ENCODE measurements at regions not wholly inside any gene's neighbourhood (a gene's known extent, or its start where the extent isn't known, plus 50 kb on each side); places are given as distances from the start of the nearest gene placed in this dataset.

DNA sequence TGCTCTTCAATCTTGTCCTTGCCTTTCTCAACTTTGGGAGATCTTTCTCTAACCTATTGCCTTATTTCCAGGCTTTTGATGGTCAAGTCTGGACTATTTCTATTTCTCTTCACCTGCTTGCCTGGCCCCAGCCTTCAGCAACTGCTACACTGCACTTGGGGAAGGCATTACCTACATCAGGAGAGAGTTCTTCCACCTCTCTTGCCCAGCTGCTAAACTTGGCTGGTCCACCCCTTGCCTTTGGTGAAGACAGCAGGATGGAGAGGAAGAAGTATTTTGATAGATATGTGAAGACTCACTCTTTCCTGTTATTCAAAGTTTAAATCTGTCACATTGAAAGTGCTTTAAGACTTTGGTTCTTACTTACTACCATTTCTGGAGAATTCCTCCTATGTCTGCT lies 574.8 kb downstream of the ZPLD1 start:
- no peaks in the 10 kb centered on the region for H3K27me3 ChIP-seq
- no peaks in the 10 kb centered on the region for H3K9me3 ChIP-seq
- H3K4me3 ChIP-seq = no peak overlapping the region
- DNase-seq = no peak
- no peaks in the 10 kb centered on the region for H3K36me3 ChIP-seq

DNA sequence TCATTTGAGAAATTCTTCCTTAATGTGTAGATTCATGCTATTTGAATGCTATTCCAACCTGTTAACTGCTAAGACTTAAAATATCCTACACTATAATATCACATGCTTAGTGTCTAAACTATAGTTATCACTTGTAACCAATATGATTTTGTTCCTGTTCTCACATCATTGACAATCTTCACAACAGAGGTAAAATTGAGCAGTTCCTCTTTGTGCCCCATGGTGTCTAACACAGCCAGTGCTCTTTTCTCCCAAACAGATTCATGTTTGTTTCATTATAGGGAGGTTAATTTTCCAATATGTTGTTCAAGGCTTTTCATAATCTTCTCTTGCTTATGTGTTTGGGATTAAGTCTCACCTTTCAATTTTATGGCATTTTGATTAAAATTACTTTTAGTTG lies 591.1 kb downstream of the ZPLD1 start:
- no peak for DNase-seq
- Histone ChIP-seq H3K4me3 (no peak overlapping the region), H3K9me3 (no peaks in the 10 kb centered on the region), H3K27me3 (no peaks in the 10 kb centered on the region), H3K36me3 (no peaks in the 10 kb centered on the region)

DNA sequence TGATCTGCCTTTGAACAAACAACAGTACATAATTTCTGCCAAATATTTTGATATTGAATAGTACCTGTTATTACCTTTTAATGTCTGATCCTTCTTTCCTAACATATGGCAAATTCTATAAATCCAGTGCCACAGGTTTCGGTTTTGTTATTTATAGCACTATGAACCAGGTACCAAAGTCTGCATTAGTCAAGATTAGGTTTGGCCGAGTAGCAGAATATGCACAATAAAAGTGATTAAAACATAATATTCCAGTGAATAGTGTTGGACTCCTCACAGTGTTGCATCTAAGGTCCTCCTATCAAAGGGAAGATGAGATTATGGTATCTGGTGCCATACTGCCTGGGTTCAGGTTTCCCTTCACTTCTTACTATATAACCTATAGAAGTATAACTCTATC lies 599.0 kb downstream of the ZPLD1 start:
- H3K4me3 ChIP-seq = no peak overlapping the region
- DNase-seq = no peak
- no peaks in the 10 kb centered on the region for H3K36me3 ChIP-seq
- H3K9me3 ChIP-seq = no peaks in the 10 kb centered on the region
- H3K27me3 ChIP-seq = no peaks in the 10 kb centered on the region

- Histone ChIP-seq H3K27me3 (no peaks in the 10 kb centered on the region), H3K9me3 (no peaks in the 10 kb centered on the region), H3K4me3 (no peak overlapping the region), H3K36me3 (no peaks in the 10 kb centered on the region)
- no peak for DNase-seq
Measured at GRCh38 chr3:103047640-103048039, 612.8 kb downstream of the ZPLD1 start.

- no peaks in the 10 kb centered on the region for H3K27me3 ChIP-seq
- no peaks in the 10 kb centered on the region for H3K36me3 ChIP-seq
- no peaks in the 10 kb centered on the region for H3K9me3 ChIP-seq
- no peak overlapping the region for H3K4me3 ChIP-seq
- DNase-seq = no peak
Measured at GRCh38 chr3:103048068-103048722, 613.4 kb downstream of the ZPLD1 start.

DNA sequence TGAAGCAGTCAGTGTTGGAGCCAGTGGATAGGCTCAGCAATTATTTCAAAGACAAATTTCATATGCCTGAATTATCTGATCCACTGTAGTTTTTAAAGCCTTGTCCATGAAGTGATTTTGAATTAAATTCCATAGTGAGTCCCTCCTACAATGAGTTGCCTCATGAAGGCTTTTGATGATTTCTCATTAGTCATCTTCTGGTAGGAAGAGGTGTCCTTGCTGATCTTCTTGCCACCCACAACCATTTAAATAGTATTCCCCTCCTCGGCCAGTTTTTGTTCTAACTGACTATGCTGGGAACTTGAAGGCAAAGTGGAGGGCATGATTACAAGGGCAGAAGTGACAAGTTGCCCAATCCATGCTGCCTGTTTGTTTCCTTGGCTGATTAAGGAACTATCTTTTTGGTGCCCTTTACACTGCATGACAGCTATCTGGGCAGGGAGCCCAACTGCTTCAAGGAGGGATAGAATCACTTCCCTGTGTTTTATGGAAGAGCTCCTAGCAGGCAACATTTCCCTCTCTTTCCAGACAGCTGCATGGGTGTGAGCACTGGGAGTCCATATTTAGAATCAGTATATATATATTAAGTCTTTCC lies 617.5 kb downstream of the ZPLD1 start:
- Histone ChIP-seq H3K4me3 (no peak overlapping the region), H3K36me3 (no peaks in the 10 kb centered on the region), H3K9me3 (no peaks in the 10 kb centered on the region), H3K27me3 (no peaks in the 10 kb centered on the region)
- peak; percentile 83 for DNase-seq

- no peak for DNase-seq
- H3K27me3 ChIP-seq = no peaks in the 10 kb centered on the region
- no peak overlapping the region for H3K4me3 ChIP-seq
- H3K36me3 ChIP-seq = no peaks in the 10 kb centered on the region
- no peaks in the 10 kb centered on the region for H3K9me3 ChIP-seq
Measured at GRCh38 chr3:103055021-103055520, 620.3 kb downstream of the ZPLD1 start.

DNA sequence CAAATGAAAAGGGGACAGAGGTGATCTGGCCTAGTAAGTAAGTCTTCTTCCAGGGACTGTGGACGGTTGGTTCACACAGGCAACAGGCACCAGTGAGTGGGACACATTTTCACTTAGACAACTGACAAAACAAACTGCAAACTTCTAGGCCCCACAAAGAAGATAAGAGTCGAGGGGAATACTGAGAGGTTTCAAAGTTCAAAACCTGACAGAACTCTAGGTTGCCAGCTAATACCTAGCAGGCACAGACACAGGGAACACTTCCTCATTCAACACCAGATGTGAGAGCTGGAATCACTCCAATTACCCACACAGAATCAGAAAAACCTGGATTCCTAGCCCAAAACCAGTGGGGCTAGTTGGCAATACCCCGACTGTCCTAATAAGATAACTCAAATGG lies 621.7 kb downstream of the ZPLD1 start:
- DNase-seq = no peak
- Histone ChIP-seq H3K27me3 (no peaks in the 10 kb centered on the region), H3K9me3 (no peaks in the 10 kb centered on the region), H3K36me3 (no peaks in the 10 kb centered on the region), H3K4me3 (no peak overlapping the region)

GRCh38 chr3:103057003-103057402 lies 622.2 kb downstream of the ZPLD1 start:
- peak; percentile 19 for DNase-seq
- no peaks in the 10 kb centered on the region for H3K9me3 ChIP-seq
- no peak overlapping the region for H3K4me3 ChIP-seq
- H3K36me3 ChIP-seq = no peaks in the 10 kb centered on the region
- H3K27me3 ChIP-seq = no peaks in the 10 kb centered on the region

- H3K4me3 ChIP-seq = no peak overlapping the region
- H3K27me3 ChIP-seq = no peaks in the 10 kb centered on the region
- no peak for DNase-seq
- H3K9me3 ChIP-seq = no peaks in the 10 kb centered on the region
- no peaks in the 10 kb centered on the region for H3K36me3 ChIP-seq
Measured at GRCh38 chr3:103057487-103057886, 622.7 kb downstream of the ZPLD1 start.

- H3K4me3 ChIP-seq = no peak overlapping the region
- H3K36me3 ChIP-seq = no peaks in the 10 kb centered on the region
- H3K27me3 ChIP-seq = no peaks in the 10 kb centered on the region
- no peaks in the 10 kb centered on the region for H3K9me3 ChIP-seq
- no peak for DNase-seq
Measured at GRCh38 chr3:103059432-103059831, 624.6 kb downstream of the ZPLD1 start.

DNA sequence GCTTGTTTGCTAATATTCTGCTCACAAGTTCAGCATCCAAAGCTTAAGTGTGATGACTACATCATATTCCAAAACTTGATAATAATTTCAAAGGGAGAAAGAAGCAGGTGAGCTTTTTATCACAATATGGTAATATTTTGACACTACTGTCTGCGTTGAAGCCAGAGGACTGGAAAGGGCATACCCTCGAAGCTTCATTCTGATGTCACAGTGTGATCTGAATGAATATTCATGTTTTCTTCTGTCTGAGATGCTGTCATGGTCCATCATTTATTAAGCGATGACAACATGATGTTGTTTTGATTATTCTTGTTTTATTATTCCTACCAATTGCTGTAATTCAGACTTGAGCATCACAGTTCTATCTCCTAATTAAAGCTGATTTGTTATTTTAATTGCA lies 625.4 kb downstream of the ZPLD1 start:
- DNase-seq = no peak
- Histone ChIP-seq H3K36me3 (no peaks in the 10 kb centered on the region), H3K9me3 (no peaks in the 10 kb centered on the region), H3K4me3 (no peak overlapping the region), H3K27me3 (no peaks in the 10 kb centered on the region)

GRCh38 chr3:103067963-103068362 lies 633.1 kb downstream of the ZPLD1 start:
- Histone ChIP-seq H3K36me3 (no peaks in the 10 kb centered on the region), H3K4me3 (no peak overlapping the region), H3K9me3 (no peaks in the 10 kb centered on the region), H3K27me3 (no peaks in the 10 kb centered on the region)
- no peak for DNase-seq

DNA sequence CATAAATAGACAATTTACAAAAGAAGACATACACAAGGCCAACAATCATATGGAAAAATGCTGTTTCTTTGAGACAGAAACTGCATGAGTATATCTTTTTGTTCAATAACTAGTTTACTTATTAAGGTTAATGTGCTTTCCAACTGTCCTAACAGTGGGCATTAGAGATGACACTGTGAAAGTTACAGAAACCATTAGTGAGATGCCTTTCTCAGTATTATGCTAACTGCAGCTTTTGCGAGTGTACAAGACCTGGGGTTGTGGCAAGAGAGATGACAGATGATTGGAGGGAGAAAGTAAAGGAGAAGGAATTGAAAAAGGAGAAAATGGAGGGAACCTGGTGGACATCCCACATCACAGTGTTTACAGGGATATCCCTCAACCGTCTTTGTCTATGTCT lies 640.5 kb downstream of the ZPLD1 start:
- Histone ChIP-seq H3K9me3 (no peaks in the 10 kb centered on the region), H3K4me3 (no peak overlapping the region), H3K27me3 (no peaks in the 10 kb centered on the region), H3K36me3 (no peaks in the 10 kb centered on the region)
- no peak for DNase-seq

DNA sequence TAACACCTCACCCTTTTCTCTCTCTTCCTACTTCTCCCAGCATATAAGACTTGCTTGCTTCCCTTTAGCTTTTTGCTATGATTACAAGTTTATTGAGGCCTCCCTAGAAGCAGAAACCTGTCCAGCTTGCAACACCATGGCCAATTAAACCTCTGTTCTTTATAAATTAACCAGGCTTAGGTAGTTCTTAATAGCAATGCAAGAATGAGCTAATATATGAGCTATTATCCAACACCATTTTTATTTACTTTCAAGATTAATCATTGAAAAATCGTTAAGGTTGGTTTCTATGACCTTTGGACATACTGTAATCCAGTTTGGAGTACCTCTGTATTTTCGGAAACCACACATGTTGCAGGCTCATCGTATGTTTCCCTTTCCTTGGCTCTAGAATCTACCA lies 643.1 kb downstream of the ZPLD1 start:
- no peaks in the 10 kb centered on the region for H3K36me3 ChIP-seq
- no peak for DNase-seq
- no peaks in the 10 kb centered on the region for H3K9me3 ChIP-seq
- no peak overlapping the region for H3K4me3 ChIP-seq
- no peaks in the 10 kb centered on the region for H3K27me3 ChIP-seq

GRCh38 chr3:103082501-103082900 lies 647.7 kb downstream of the ZPLD1 start:
- H3K36me3 ChIP-seq = no peaks in the 10 kb centered on the region
- H3K4me3 ChIP-seq = no peak overlapping the region
- DNase-seq = no peak
- no peaks in the 10 kb centered on the region for H3K9me3 ChIP-seq
- H3K27me3 ChIP-seq = no peaks in the 10 kb centered on the region

- no peaks in the 10 kb centered on the region for H3K9me3 ChIP-seq
- H3K4me3 ChIP-seq = no peak overlapping the region
- no peaks in the 10 kb centered on the region for H3K36me3 ChIP-seq
- DNase-seq = no peak
- no peaks in the 10 kb centered on the region for H3K27me3 ChIP-seq
Measured at GRCh38 chr3:103083848-103084631, 649.2 kb downstream of the ZPLD1 start.

DNA sequence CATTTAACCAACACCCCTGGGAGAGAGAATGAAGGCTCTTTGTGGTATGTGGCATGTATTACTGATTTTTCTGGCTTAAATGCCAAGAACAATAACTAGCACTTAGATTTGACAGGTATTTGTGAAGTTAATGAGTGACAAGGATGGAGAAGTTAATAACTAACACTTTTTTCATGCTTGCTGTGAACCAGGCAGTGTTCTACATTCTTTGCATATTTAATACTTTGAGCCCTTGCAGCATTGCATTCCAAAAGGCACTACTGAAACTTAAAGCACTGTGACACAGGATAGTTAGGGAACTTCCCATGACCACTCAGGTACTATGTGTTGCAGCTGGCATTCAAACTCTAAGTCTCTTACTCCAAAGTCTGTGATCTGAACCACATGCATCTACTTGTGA lies 650.6 kb downstream of the ZPLD1 start:
- Histone ChIP-seq H3K4me3 (no peak overlapping the region), H3K36me3 (no peaks in the 10 kb centered on the region), H3K27me3 (no peaks in the 10 kb centered on the region), H3K9me3 (no peaks in the 10 kb centered on the region)
- no peak for DNase-seq
